ENCODE measurements at regions not wholly inside any gene's neighbourhood (a gene's known extent, or its start where the extent isn't known, plus 50 kb on each side); places are given as distances from the start of the nearest gene placed in this dataset.
"Not testable (repeated sequence)": the region's sequence is repeated elsewhere in the genome, so short reads cannot be mapped to it uniquely, and the experiment has no call there.

- no peak for DNase-seq
Measured at GRCh38 chr1:29801561-29801973, 565.2 kb downstream of the PTPRU start.

- DNase-seq: no peak
Measured at GRCh38 chr1:29801003-29801402, 564.7 kb downstream of the PTPRU start.

- DNase-seq: no peak
Measured at GRCh38 chr1:29800522-29800956, 564.2 kb downstream of the PTPRU start.

GRCh38 chr1:29800120-29800519, 563.8 kb downstream of the PTPRU start:
- no peak for DNase-seq

- DNase-seq: no peak
Measured at GRCh38 chr1:29798699-29799566, 562.6 kb downstream of the PTPRU start.

- not testable (repeated sequence) for DNase-seq
Measured at GRCh38 chr1:29797125-29797524, 560.8 kb downstream of the PTPRU start.

- DNase-seq: not testable (repeated sequence)
Measured at GRCh38 chr1:29795965-29796364, 559.6 kb downstream of the PTPRU start.

- no peak for DNase-seq
Measured at GRCh38 chr1:29793653-29794348, 557.5 kb downstream of the PTPRU start.

GRCh38 chr1:29793101-29793546, 556.8 kb downstream of the PTPRU start:
- DNase-seq: peak; percentile 15

- DNase-seq: no peak
Measured at GRCh38 chr1:29789910-29790247, 553.6 kb downstream of the PTPRU start.

- DNase-seq: no peak
Measured at GRCh38 chr1:29789221-29789909, 553.0 kb downstream of the PTPRU start.

GRCh38 chr1:29786791-29787732, 550.7 kb downstream of the PTPRU start:
- no peak for DNase-seq

- DNase-seq: no peak
Measured at GRCh38 chr1:29786195-29786594, 549.9 kb downstream of the PTPRU start.

- no peak for DNase-seq
Measured at GRCh38 chr1:29785554-29785953, 549.2 kb downstream of the PTPRU start.

- no peak for DNase-seq
Measured at GRCh38 chr1:29785137-29785527, 548.8 kb downstream of the PTPRU start.

- DNase-seq: no peak
Measured at GRCh38 chr1:29784276-29785136, 548.2 kb downstream of the PTPRU start.

- DNase-seq: no peak
Measured at GRCh38 chr1:29783508-29784275, 547.4 kb downstream of the PTPRU start.

GRCh38 chr1:29782846-29783507, 546.7 kb downstream of the PTPRU start:
- DNase-seq: no peak

GRCh38 chr1:29779146-29779545, 542.8 kb downstream of the PTPRU start:
- no peak for DNase-seq

GRCh38 chr1:29777522-29777921, 541.2 kb downstream of the PTPRU start:
- no peak for DNase-seq
